Fibroblast of mammary gland (primary cell): ENCODE measurements at regions not wholly inside any gene's neighbourhood (a gene's known extent, or its start where the extent isn't known, plus 50 kb on each side); places are given as distances from the start of the nearest gene placed in this dataset.

Source experiments
- DNase-seq: peaks from one replicate; pipeline ENCODE4 v3.0.0-alpha.2; 2010; ENCODE audit warnings: low read depth
- H3K4me3 ChIP-seq: 2 replicates; pipeline ENCODE4 v1.5.1; 2011; ENCODE audit warnings: low read depth, mild to moderate bottlenecking, low read length, moderate library complexity; ENCODE audit not compliant: control insufficient read depth
- CTCF ChIP-seq: conservative IDR thresholded peaks from 2 replicates; pipeline ENCODE4 v1.5.1; 2011; ENCODE audit warnings: low read depth, low read length, inconsistent platforms; ENCODE audit not compliant: control insufficient read depth, insufficient read depth

- no peak overlapping the region for H3K4me3 ChIP-seq
- no peak for DNase-seq
- TF ChIP-seq CTCF, result no peak
Measured at GRCh38 chr18:1708006-1708405, 803.3 kb downstream of the ADCYAP1 start.

GRCh38 chr18:1710114-1710513 lies 805.4 kb downstream of the ADCYAP1 start:
- TF ChIP-seq CTCF, result no peak
- no peak overlapping the region for H3K4me3 ChIP-seq
- no peak for DNase-seq

GRCh38 chr18:1732143-1732542 lies 827.5 kb downstream of the ADCYAP1 start:
- TF ChIP-seq CTCF, result no peak
- DNase-seq, result no peak
- no peak overlapping the region for H3K4me3 ChIP-seq

- H3K4me3 ChIP-seq, result no peak overlapping the region
- DNase-seq, result no peak
- no peak for TF ChIP-seq CTCF
Measured at GRCh38 chr18:1746131-1746530, 825.2 kb downstream of the METTL4 start.

- DNase-seq, result no peak
- no peak for TF ChIP-seq CTCF
- no peak overlapping the region for H3K4me3 ChIP-seq
Measured at GRCh38 chr18:1751249-1751648, 820.1 kb downstream of the METTL4 start.

GRCh38 chr18:1760901-1761300 lies 810.4 kb downstream of the METTL4 start:
- no peak for TF ChIP-seq CTCF

GRCh38 chr18:1774261-1774660 lies 797.0 kb downstream of the METTL4 start:
- no peak overlapping the region for H3K4me3 ChIP-seq
- no peak for DNase-seq
- TF ChIP-seq CTCF, result no peak

More at GRCh38 chr18:1760901-1761300, 810.4 kb downstream of the METTL4 start:
- no peak for DNase-seq
- no peak overlapping the region for H3K4me3 ChIP-seq
